Activated naive CD4-positive, alpha-beta T cell treated with anti-CD3 and anti-CD28 coated beads, Interleukin-2, amount 10 ng/mL, durations not matched to agents 7 days and 5 days (primary cell): ENCODE measurements at regions not wholly inside any gene's neighbourhood (a gene's known extent, or its start where the extent isn't known, plus 50 kb on each side); places are given as distances from the start of the nearest gene placed in this dataset.
A peak's percentile ranks its signal among the peaks of the same experiment; 100 is the strongest.

Source experiments
- CTCF ChIA-PET: fragments of 350-600 bp; sonication (Branson Sonifier 250); formaldehyde crosslinking; loops from one replicate; lab custom pipeline; 2021; ENCODE audit warnings: antibody characterized with exemption; lab: Charles Lee
- DNase-seq: peaks from one replicate; pipeline ENCODE4 v3.0.0-alpha.2; 2020
- H3K27ac Mint-ChIP-seq: one replicate; pipeline ENCODE4 v1.8.0; 2021; ENCODE audit warnings: mild to moderate bottlenecking, moderate library complexity, mixed read lengths
- H3K27me3 Mint-ChIP-seq: one replicate; pipeline ENCODE4 v1.8.0; 2021; ENCODE audit warnings: mild to moderate bottlenecking, mixed read lengths
- H3K36me3 Mint-ChIP-seq: one replicate; pipeline ENCODE4 v1.8.0; 2021; ENCODE audit warnings: mixed read lengths
- H3K4me1 Mint-ChIP-seq: one replicate; pipeline ENCODE4 v1.8.0; 2021; ENCODE audit warnings: mixed read lengths
- H3K4me3 Mint-ChIP-seq: one replicate; pipeline ENCODE4 v1.8.0; 2021; ENCODE audit warnings: mild to moderate bottlenecking, moderate library complexity, mixed read lengths
- H3K9me3 Mint-ChIP-seq: one replicate; pipeline ENCODE4 v1.8.0; 2021; ENCODE audit warnings: mixed read lengths

DNA sequence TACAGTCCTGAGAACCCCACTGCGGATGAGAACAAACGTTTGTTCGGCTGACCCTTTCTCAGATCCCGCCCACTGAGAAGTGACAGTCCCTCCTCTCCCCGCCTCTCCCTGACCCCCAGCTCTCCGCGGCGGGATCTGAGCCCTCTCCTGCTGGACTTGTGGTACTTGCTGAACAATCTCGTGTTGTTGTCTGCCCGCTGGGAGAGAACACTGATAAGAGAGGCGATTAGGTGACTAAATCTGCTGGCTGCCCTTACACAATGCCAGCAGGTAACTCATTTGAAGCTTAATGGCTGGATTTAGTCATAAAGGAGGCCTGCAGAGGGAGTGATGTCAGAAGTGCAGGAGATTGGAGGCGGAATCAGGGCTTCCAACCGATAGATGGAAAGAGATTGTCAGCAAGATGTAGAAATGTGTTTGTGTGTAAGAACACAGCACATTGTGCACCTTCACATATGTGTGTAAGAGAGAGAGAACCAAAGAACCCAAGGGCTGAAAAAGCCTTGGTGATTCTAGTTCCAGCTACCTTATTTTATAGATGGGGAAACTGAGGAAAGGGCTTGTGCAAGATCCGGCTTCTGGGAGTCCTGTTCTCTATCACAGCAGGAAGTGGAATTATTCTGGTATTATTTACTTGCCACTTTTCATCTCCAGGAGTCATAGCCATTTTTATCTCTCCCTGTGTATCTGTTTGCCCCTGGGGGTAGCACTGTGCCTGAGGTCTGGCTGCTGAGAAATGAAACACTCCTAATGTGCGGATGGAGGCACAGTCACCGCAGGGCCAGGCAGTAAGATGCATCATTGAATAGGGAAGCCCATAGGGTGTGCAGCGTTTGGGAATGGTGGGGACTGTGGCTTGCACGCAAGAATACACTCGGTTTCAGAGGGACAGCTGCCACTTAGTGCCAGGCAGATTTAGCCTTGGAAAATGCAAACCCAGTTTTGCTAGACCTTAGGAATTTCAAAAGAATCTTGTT lies 203.7 kb upstream of the MSX2 start:
- Mint-ChIP-seq H3K36me3 (no peaks in the 10 kb centered on the region), H3K4me3 (no peak overlapping the region), H3K9me3 (peaks cover 3% of the 10 kb centered on the region), H3K27ac (no peak overlapping the region), H3K4me1 (no peaks in the 10 kb centered on the region), H3K27me3 (peaks cover 5% of the 10 kb centered on the region)
- CTCF ChIA-PET: no interaction called here
- DNase-seq: no peak

DNA sequence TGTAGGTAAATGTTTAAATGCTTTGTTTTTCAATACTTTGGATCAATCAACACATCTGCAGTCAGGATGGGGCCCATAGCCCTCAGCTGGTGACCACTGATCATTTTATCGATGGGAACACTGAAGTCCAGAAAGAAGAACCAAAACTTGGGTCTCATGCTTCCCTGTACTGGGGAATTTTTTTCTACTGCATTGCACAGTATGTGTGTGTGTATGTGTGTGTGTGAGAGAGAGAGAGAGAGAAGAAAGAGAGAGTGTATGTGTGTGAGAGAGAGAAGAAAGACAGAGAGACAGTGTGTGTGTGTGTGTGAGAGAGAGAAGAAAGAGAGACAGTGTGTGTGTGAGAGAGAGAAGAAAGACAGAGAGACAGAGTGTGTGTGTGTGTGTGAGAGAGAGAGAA lies 202.9 kb upstream of the MSX2 start:
- no peak for DNase-seq
- Mint-ChIP-seq H3K27ac (no peak overlapping the region), H3K4me1 (no peaks in the 10 kb centered on the region), H3K27me3 (peaks cover 5% of the 10 kb centered on the region), H3K36me3 (no peaks in the 10 kb centered on the region), H3K4me3 (no peak overlapping the region), H3K9me3 (peaks cover 3% of the 10 kb centered on the region)
- CTCF ChIA-PET: no interaction called here

DNA sequence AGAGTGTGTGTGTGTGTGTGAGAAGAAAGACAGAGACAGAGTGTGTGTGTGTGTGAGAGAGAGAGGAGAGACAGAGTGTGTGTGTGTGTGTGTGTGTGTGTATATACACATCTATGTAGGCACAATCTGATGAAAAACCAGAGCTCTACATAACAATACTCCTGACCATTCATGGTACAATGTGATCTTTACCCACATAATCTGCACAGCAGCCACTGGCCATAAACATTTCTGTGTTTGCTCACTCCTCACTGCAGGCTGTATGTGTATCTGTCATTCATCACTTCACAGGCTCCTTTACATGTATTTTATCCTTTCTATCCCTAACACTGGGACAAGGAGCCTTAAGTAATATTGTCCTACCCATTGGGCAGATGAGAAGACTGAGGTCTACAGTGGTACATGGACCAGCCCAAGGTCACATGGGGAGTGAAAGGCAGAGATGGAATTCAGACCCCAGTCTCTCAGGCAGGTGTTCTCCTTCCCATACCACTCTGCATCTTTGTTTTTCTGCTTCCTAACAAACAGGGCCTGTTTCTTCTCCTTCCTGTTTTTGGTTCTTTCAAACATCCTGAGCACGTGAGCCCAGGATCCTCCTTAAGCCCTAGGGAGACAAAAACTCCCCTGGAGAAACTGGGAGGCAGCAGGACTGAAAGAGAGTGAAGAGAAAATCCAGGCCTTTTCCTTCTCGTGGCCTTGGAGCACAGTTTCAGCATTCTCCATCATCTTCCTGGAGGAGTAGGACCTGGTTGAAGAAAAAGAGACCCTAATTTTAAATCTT lies 201.7 kb upstream of the MSX2 start:
- Mint-ChIP-seq H3K9me3 (peaks cover 3% of the 10 kb centered on the region), H3K36me3 (no peaks in the 10 kb centered on the region), H3K27ac (no peak overlapping the region), H3K4me3 (no peak overlapping the region), H3K27me3 (peaks cover 5% of the 10 kb centered on the region), H3K4me1 (no peaks in the 10 kb centered on the region)
- CTCF ChIA-PET: no interaction called here
- no peak for DNase-seq

DNA sequence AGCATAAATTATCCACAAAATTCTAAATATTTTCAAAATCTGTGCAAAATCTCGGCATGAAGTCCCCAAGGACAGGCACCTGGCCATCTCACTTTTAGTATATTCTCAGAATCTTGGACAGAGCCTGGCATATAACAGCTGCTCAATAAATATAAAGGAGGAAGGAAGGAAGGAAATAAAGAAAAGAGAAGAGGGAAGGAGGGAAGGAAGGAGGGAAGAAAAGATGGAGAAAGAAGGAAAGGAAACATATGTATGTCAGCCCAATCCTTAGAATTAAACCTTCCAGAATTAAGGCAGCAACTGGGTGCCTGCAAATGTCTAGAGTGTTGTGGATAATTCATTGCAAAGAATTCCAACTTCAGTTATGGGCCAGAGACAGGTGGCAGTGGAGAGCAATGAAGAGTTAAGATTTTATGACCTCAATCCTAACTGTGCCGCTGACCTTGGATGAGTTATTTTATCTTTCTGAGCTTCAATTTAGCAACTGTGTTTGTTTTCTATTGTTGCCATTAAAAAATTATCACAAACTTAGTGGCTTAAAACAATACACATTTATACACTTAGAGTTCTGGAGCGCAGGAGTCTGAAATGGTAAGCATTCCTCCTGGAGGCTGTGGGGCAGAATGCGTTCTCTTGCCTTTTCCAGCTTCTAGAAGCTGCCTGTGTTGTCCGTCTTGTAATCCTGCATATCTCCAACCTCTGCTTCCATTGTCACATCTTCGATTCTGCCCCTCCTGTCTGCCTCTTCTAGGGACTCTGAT lies 200.9 kb upstream of the MSX2 start:
- no peak for DNase-seq
- peaks cover 2% of the 10 kb centered on the region for H3K4me1 Mint-ChIP-seq
- H3K27ac Mint-ChIP-seq: no peak overlapping the region
- CTCF ChIA-PET: no interaction called here
- H3K4me3 Mint-ChIP-seq: no peak overlapping the region
- H3K9me3 Mint-ChIP-seq: peaks cover 3% of the 10 kb centered on the region
- H3K36me3 Mint-ChIP-seq: no peaks in the 10 kb centered on the region
- H3K27me3 Mint-ChIP-seq: peaks cover 5% of the 10 kb centered on the region

DNA sequence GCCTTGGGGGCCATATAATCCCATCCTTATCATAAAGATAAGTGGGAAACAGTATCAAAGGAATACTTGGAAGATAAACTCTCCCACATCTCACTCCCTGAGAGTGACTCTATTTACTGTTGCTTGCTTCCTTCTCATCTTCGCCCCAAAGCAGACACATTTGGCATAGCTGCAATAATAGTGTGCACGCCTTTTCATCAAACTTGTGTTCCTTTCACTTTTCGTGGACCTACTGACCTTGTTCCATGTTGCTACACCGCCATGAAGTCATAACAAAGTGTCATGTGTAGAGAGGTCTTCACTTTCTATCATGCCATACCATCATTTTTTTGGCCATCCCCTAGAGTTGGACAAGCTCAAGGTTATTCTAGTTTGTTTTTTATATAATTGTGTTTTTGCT lies 200.0 kb upstream of the MSX2 start:
- H3K36me3 Mint-ChIP-seq: no peaks in the 10 kb centered on the region
- no peak overlapping the region for H3K27ac Mint-ChIP-seq
- H3K4me3 Mint-ChIP-seq: no peak overlapping the region
- H3K27me3 Mint-ChIP-seq: peaks cover 5% of the 10 kb centered on the region
- peaks cover 2% of the 10 kb centered on the region for H3K4me1 Mint-ChIP-seq
- CTCF ChIA-PET: no interaction called here
- H3K9me3 Mint-ChIP-seq: peaks cover 3% of the 10 kb centered on the region
- DNase-seq: no peak

DNA sequence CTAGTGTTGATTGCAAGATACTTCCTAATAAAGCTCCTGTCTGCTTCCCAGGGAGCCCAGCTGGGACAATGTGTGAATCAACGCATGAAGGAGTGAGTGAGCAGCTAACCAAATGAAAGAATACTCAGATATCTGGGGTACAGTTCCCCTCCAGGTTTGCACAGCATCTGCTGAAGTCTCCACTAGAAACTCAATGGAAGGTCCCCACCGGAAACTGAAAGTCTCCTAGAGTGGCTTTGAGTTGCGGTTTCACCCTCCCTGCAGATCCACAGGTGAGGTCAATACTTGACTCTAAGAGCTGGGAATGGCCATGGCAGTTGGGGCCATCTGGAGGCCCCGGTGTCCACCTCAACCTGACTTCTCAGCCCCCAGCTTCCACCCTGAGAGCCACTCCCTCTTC lies 198.2 kb upstream of the MSX2 start:
- H3K36me3 Mint-ChIP-seq: no peaks in the 10 kb centered on the region
- peaks cover 3% of the 10 kb centered on the region for H3K9me3 Mint-ChIP-seq
- peaks cover 2% of the 10 kb centered on the region for H3K4me1 Mint-ChIP-seq
- no peak overlapping the region for H3K27ac Mint-ChIP-seq
- CTCF ChIA-PET: no interaction called here
- peaks cover 5% of the 10 kb centered on the region for H3K27me3 Mint-ChIP-seq
- no peak for DNase-seq
- no peak overlapping the region for H3K4me3 Mint-ChIP-seq

DNA sequence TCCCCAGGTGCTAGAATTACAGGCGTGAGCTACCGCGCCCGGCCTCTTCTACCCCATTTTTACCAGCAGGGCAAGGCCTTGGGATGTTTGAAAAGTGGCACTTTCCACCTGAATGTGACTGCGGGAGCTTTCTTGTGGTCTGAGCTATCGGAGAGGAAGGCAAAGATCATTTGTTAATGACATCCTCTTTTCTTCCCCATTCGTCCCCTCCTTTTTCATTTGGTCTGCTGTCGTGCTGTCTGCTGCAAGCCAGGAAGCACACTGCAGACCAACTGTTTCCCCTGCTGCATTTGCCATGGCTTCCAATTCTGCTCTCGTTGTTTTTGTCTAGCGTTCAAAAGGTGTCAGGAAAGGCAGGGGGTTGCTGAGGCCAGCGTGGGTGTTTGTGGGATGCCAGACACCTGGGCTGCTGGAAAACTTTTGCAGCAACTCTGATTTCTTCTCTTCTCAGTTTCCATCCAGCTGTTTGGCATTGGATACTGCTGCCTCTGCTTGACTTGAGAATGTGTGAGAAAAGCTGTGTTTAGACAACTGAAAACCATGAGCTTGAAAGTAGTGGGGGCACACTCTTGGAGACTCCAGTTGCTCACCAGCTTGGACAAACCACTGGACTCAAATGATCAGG lies 196.4 kb upstream of the MSX2 start:
- Mint-ChIP-seq H3K36me3 (no peaks in the 10 kb centered on the region), H3K27ac (no peak overlapping the region), H3K4me1 (peaks cover 2% of the 10 kb centered on the region), H3K4me3 (no peak overlapping the region), H3K9me3 (peaks cover 3% of the 10 kb centered on the region), H3K27me3 (no peaks in the 10 kb centered on the region)
- CTCF ChIA-PET: no interaction called here
- DNase-seq: no peak

DNA sequence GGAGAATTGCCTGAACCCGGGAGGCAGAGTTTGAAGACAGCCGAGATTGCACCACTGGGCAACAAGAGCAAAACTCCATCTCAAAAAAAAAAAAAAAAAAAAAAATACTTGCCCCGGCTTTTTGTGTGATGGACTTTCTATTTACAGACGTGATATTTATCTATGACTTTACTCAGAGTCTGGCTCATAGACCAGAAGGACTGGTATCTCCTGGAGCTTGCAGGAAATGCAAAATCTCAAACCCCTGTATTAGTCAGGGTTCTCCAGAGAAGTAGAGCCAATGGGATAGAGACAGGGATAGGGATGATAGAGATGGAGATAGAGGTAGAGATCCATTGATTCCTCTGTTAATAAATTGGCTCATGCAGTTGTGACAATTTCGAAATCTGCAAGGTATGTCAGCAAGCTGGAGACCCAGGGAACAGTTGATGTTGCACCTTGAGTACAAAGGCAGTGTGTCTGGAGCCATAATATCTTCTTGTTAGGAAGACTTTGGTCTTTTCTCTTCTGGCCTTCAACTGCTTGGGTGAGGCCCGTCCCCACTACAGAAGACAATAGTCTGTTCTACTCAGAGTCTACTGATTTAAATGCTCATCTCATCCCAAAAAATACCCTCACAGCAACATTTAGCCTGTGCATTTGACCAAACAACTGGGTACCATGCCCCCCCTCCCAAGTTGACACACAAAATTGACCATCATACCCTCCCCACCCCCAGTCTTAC lies 195.4 kb upstream of the MSX2 start:
- Mint-ChIP-seq H3K9me3 (peaks cover 3% of the 10 kb centered on the region), H3K4me1 (peaks cover 2% of the 10 kb centered on the region), H3K36me3 (no peaks in the 10 kb centered on the region), H3K27ac (no peak overlapping the region), H3K27me3 (no peaks in the 10 kb centered on the region), H3K4me3 (no peak overlapping the region)
- CTCF ChIA-PET: no interaction called here
- no peak for DNase-seq

DNA sequence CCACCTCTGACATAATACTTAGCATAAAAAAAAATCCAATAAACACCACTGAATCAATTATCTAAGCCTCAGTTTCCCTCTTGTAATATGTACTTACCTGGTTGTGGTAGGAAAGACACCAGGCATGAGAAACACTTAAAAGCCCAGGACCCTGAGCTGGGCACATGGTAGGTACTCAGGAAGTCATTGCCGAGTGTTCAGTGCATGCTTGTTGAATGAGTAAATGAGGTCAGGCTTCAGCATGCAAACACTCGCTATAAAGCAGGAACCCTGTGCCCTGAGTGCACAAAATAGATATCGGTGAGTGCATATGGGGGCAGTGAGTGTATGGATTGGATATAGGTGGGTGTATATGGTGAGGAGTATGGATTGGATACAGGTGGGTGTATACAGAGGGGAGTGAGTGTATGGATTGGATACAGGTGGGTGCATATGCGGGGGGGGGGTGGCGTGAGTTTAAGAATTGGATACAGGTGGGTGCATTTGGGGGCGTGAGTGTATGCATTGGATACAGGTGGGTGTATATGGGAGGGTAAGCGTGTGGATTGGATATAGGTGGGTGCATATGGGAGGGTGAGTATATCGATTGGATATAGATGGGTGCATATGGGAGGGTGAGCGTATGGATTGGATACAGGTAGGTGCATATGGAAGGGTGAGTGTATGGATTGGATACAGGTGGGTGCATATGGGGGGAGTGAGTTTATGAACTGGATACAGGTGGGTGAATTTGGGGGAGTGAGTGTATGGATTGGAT lies 194.3 kb upstream of the MSX2 start:
- Mint-ChIP-seq H3K27me3 (no peaks in the 10 kb centered on the region), H3K36me3 (no peaks in the 10 kb centered on the region), H3K27ac (no peak overlapping the region), H3K9me3 (peaks cover 3% of the 10 kb centered on the region), H3K4me3 (no peak overlapping the region), H3K4me1 (peaks cover 2% of the 10 kb centered on the region)
- CTCF ChIA-PET: no interaction called here
- DNase-seq: no peak

DNA sequence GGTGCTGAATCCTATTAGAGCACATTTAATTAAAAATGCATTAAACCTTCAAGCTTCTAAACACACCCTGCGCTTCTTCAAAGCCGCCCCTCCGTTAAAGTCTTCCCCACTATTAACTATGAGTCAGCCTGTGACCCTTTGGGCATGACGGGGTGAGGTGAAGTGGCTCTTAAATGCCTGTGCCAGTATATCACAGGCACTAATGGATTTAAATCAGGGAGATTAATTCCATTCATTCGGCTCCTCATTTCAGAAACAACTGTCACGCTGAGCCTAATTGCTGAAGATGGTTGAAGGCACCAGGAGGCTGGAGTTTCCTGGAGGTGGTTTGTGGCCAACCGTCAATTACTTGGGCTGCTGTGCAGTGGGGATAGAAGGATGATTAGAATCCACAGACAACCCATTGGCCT lies 192.6 kb upstream of the MSX2 start:
- peak overlapping the region; percentile 50 for H3K27ac Mint-ChIP-seq
- no peaks in the 10 kb centered on the region for H3K27me3 Mint-ChIP-seq
- CTCF ChIA-PET: no interaction called here
- no peaks in the 10 kb centered on the region for H3K9me3 Mint-ChIP-seq
- no peak overlapping the region for H3K4me3 Mint-ChIP-seq
- peaks cover 2% of the 10 kb centered on the region for H3K4me1 Mint-ChIP-seq
- DNase-seq: no peak
- no peaks in the 10 kb centered on the region for H3K36me3 Mint-ChIP-seq

DNA sequence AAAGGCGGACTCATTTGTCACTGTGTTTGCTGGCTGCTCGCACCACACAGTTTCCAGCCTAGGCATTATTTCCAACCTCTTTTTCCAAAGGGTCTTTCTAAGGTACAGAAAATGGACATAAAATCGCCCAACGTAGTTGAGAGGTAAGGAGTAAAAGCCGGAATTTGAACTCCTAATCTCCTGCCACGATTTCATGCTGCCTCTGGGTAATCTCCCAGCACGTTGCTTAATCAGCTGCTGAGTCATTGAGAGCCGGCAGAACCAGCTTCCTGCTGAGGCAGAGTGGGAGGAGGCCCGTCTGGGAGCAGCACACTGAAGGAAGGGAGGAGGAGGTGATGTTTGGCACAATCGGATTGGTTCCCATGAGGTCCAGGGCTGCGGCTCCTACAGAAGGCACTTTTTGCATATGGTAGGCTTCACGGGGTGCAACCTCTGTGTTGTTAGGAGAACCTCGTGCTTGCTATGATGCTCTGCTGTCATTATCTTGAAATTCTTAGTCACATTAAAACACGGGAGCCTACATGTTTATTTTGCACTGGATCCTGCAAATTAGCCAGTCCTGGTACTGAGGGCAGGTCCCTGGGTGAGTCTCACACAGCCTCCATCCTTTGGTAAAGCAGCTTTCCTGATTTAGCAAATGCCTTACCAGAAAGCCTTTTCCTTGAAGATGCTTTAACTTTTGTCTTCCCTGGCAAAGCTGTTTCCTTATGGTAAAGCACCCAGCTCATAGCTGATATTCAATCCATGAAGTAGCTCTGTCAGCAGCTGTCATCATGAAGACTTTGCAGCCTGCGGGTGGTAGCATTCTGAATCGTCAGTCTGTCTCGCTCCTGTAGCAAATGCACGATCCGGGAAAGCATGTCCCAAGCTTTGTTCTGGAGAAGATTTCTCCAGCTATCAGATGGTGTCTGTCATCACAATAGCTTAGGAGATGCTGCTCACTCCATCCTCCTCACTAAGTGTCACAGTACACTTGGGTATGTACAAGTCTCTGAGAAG lies 191.6 kb upstream of the MSX2 start:
- no peak for DNase-seq
- CTCF ChIA-PET: no interaction called here
- Mint-ChIP-seq H3K4me3 (no peak overlapping the region), H3K36me3 (no peaks in the 10 kb centered on the region), H3K27ac (no peak overlapping the region), H3K9me3 (no peaks in the 10 kb centered on the region), H3K4me1 (peaks cover 2% of the 10 kb centered on the region), H3K27me3 (no peaks in the 10 kb centered on the region)

DNA sequence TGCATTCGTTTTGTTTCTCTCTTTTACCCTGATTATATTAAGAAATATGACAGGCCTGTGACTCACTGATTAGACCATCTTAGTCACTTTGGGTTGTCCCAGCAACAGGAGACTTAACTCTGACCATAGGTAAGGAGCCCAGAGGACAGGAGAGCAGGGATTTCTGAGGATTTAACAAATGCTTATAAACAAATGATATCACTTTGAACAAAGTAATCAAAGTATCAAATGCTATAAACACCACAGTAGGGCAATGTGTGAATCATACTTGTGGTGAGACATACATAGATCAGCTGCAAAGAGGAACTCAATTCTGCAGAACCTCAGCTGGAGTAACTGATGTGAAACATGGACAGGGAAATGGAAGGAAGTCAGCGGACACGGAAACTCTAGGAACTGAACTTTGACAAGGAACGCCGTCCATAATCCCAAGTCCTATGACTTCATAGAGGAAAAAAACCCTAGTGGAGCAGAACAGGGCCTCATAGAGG lies 190.6 kb upstream of the MSX2 start:
- Mint-ChIP-seq H3K27ac (no peak overlapping the region), H3K36me3 (no peaks in the 10 kb centered on the region), H3K27me3 (no peaks in the 10 kb centered on the region), H3K9me3 (peaks cover 3% of the 10 kb centered on the region), H3K4me3 (no peak overlapping the region), H3K4me1 (peaks cover 3% of the 10 kb centered on the region)
- no peak for DNase-seq
- CTCF ChIA-PET: no interaction called here
